OCI-LY3 (cell line): ENCODE measurements at regions not wholly inside any gene's neighbourhood (a gene's known extent, or its start where the extent isn't known, plus 50 kb on each side); places are given as distances from the start of the nearest gene placed in this dataset.
"Not testable (repeated sequence)": the region's sequence is repeated elsewhere in the genome, so short reads cannot be mapped to it uniquely, and the experiment has no call there.

Source experiments
- H2AFZ ChIP-seq: fragments of 200-600, 300-600 bp; shearing (Covaris generic); 2 replicates; pipeline ENCODE4 v1.6.0; 2014; ENCODE audit warnings: antibody characterized with exemption, low read depth, low read length
- H3K27ac ChIP-seq: fragments of 200-600, 300-600 bp; sonication (generic); 2 replicates; pipeline ENCODE4 v1.5.1; 2014; ENCODE audit warnings: mild to moderate bottlenecking, low read length, moderate library complexity, mixed read lengths
- H3K27me3 ChIP-seq: fragments of 200-600, 300-600 bp; sonication (generic); 2 replicates; pipeline ENCODE4 v1.6.1; 2014; ENCODE audit warnings: low read depth, low read length, mixed read lengths
- H3K36me3 ChIP-seq: fragments of 200-600, 300-600 bp; sonication (generic); replicated peaks from 2 replicates; pipeline ENCODE3; 2014; ENCODE audit warnings: low read depth, low read length, mixed read lengths
- H3K4me1 ChIP-seq: fragments of 300-600, 200-600 bp; sonication (generic); 2 replicates; pipeline ENCODE4 v1.6.1; 2014; ENCODE audit warnings: low read length, mixed read lengths
- H3K4me2 ChIP-seq: fragments of 200-600, 300-600 bp; sonication (generic); 2 replicates; pipeline ENCODE4 v1.6.1; 2014; ENCODE audit warnings: low read length, mixed read lengths
- H3K4me3 ChIP-seq: fragments of 300-600, 200-600 bp; sonication (generic); 2 replicates; pipeline ENCODE4 v1.5.1; 2014; ENCODE audit warnings: antibody characterized with exemption, mild to moderate bottlenecking, low read length, moderate library complexity
- H3K79me2 ChIP-seq: fragments of 300-600, 200-600 bp; shearing (Covaris generic); 2 replicates; pipeline ENCODE4 v1.6.1; 2014; ENCODE audit warnings: mild to moderate bottlenecking, low read length, mixed read lengths
- H3K9ac ChIP-seq: fragments of 300-600, 200-600 bp; shearing (Covaris generic); 2 replicates; pipeline ENCODE4 v1.6.0; 2014; ENCODE audit warnings: mild to moderate bottlenecking, low read length, moderate library complexity
- H3K9me3 ChIP-seq: fragments of 200-600, 300-600 bp; shearing (Covaris generic); 2 replicates; pipeline ENCODE4 v1.6.1; 2014; ENCODE audit warnings: low read length, mixed read lengths; ENCODE audit not compliant: insufficient read depth
- H4K20me1 ChIP-seq: fragments of 200-600, 300-600 bp; sonication (generic); 2 replicates; pipeline ENCODE4 v1.6.1; 2016; ENCODE audit warnings: low read length, mixed read lengths; ENCODE audit not compliant: insufficient read depth
- EZH2phosphoT487 ChIP-seq: fragments of 200-600 bp; shearing (Covaris generic); IDR thresholded peaks from 2 replicates; pipeline ENCODE4 v1.6.1; 2018; ENCODE audit warnings: antibody characterized with exemption, mixed run types, low read depth
- TF ChIP-seq, protein P1 (sequence below): fragments of 200-600, 300-600 bp; sonication (generic); IDR thresholded peaks from 2 replicates; pipeline ENCODE4 v1.5.1; 2014; ENCODE audit warnings: antibody characterized with exemption, low read length, low read depth

DNA sequence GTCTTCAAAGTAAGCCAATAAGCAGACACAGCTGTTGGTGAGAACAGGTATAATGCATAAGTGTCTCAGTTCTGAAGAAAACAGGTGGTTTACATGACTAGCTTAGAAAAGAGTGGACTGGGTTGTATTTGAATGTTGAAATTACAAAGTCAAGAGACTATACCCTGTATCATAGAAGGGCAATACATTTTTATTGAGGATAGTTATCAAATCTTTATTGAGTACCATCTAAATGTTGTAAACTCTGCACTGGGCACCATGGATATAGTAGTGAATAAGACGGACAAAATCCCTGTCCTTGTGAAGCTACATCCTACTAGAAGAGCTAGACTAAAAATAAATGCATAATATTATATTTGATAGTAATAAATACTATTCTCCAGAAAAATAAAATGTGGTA, 88.5 kb upstream of the CDC42EP3 start:
- not testable (repeated sequence) for H2AFZ ChIP-seq, H3K27ac ChIP-seq, H3K9me3 ChIP-seq, H3K4me2 ChIP-seq, H3K9ac ChIP-seq, H4K20me1 ChIP-seq, H3K79me2 ChIP-seq, H3K27me3 ChIP-seq, H3K36me3 ChIP-seq, H3K4me3 ChIP-seq, H3K4me1 ChIP-seq

DNA sequence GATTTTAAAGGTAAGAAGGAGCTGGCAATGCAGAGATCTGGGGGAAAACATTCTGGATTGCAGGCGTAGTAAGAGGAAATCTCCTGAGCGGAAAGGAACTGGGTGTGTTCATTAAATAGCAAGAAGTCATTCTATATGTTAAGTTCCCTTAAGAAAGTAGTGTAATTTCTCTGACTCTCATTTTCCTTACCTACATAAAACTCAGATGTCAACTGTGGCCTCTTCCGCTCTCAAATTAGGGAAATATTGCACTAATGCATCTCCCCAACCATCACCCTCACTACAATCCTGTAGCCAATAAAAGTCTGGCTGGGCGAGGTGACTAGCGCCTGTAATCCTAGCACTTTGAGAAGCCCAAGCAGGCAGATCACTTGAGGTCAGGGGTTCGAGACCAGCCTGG, 89.0 kb upstream of the CDC42EP3 start:
- Histone ChIP-seq H3K4me2 (no peak overlapping the region), H2AFZ (no peak overlapping the region), H3K9me3 (no peaks in the 10 kb centered on the region)

DNA sequence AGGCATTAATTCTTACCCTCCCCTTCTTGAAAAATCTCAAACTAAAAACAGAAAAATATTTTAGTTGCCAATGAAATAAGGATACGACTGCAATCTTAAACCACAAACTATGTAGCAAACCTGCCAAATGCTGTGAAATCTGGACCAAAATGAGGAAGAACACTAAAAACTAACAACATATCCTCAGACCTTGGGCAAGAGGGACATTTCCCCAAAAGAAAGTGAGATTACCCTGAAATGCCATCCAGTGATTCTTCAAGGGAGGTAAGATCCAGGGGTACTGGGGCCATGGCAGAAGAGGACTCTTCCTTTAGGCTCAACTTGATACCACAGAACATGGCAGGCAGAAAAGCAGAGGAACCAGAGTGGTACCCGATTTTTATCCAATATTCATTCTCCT, 90.8 kb upstream of the CDC42EP3 start:
- not testable (repeated sequence) for H3K4me1 ChIP-seq, H3K9ac ChIP-seq, H3K36me3 ChIP-seq, H4K20me1 ChIP-seq, H3K4me3 ChIP-seq, H3K79me2 ChIP-seq, H2AFZ ChIP-seq, H3K27me3 ChIP-seq, H3K27ac ChIP-seq, H3K9me3 ChIP-seq
- peak overlapping the region; percentile 1; the same call in 1 of the 2 replicates for H3K4me2 ChIP-seq

More for the DNA sequence above, 89.0 kb upstream of the CDC42EP3 start:
- H3K79me2 ChIP-seq: no peaks in the 10 kb centered on the region
- no peaks in the 10 kb centered on the region for H3K27me3 ChIP-seq
- no peak overlapping the region for H3K27ac ChIP-seq
- no peaks in the 10 kb centered on the region for H4K20me1 ChIP-seq
- no peak overlapping the region for H3K9ac ChIP-seq
- TF ChIP-seq, protein P1, sequence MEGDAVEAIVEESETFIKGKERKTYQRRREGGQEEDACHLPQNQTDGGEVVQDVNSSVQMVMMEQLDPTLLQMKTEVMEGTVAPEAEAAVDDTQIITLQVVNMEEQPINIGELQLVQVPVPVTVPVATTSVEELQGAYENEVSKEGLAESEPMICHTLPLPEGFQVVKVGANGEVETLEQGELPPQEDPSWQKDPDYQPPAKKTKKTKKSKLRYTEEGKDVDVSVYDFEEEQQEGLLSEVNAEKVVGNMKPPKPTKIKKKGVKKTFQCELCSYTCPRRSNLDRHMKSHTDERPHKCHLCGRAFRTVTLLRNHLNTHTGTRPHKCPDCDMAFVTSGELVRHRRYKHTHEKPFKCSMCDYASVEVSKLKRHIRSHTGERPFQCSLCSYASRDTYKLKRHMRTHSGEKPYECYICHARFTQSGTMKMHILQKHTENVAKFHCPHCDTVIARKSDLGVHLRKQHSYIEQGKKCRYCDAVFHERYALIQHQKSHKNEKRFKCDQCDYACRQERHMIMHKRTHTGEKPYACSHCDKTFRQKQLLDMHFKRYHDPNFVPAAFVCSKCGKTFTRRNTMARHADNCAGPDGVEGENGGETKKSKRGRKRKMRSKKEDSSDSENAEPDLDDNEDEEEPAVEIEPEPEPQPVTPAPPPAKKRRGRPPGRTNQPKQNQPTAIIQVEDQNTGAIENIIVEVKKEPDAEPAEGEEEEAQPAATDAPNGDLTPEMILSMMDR: no peak
- TF ChIP-seq EZH2phosphoT487: no peak
- H3K4me3 ChIP-seq: no peak overlapping the region
- H3K4me1 ChIP-seq: peaks cover 9% of the 10 kb centered on the region
- no peaks in the 10 kb centered on the region for H3K36me3 ChIP-seq

DNA sequence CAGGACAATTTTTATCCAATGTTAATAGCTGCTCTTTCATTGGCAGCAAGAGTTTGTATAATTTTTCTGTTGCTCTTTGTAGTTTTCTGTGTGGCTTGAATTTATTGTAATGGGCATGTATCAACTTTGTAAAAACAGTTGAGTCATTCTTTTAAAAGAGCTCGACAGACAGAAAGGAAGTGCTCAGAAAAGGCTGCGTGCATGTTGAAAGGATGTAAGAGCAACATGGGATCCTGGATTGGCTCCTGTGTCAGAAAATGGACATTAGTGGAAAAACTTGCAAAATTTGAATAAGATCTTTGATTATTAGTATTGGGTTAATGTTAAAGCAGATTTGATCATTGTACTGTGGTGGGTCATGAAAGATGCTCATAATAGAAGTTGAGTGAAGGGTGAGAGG, 93.3 kb upstream of the CDC42EP3 start:
- Histone ChIP-seq H3K4me2 (no peak overlapping the region), H3K27me3 (no peaks in the 10 kb centered on the region), H3K9me3 (no peaks in the 10 kb centered on the region), H2AFZ (no peak overlapping the region), H3K4me3 (no peak overlapping the region), H3K36me3 (no peaks in the 10 kb centered on the region), H4K20me1 (no peaks in the 10 kb centered on the region), H3K4me1 (peaks cover 9% of the 10 kb centered on the region), H3K27ac (no peak overlapping the region), H3K9ac (no peak overlapping the region), H3K79me2 (no peaks in the 10 kb centered on the region)
- TF ChIP-seq, protein P1: no peak
- no peak for TF ChIP-seq EZH2phosphoT487

DNA sequence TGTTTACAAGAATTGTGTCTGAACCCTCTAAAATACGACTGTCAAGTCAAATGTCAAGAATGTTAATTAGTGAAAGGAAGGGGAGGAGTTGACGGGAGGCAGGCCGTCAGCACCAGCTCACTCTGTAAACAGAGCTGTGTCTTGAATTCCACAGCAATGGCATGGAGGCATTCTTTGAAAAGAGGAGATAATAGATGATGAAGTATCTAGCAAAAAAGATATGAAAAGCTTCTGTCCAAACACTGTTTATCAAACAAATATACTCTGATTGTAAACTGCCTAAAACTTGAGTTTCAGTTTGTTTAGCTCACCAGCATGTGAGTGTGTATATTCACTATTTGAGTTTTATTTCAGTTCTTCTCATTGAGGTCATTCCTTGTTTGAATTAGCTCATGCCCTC, 94.7 kb upstream of the CDC42EP3 start:
- TF ChIP-seq, protein P1: no peak
- no peak for TF ChIP-seq EZH2phosphoT487
- H2AFZ ChIP-seq: no peak overlapping the region
- no peaks in the 10 kb centered on the region for H3K9me3 ChIP-seq
- H4K20me1 ChIP-seq: no peaks in the 10 kb centered on the region
- no peaks in the 10 kb centered on the region for H3K36me3 ChIP-seq
- H3K4me2 ChIP-seq: no peak overlapping the region
- no peak overlapping the region for H3K4me3 ChIP-seq
- no peak overlapping the region for H3K27ac ChIP-seq
- H3K79me2 ChIP-seq: no peaks in the 10 kb centered on the region
- H3K4me1 ChIP-seq: peaks cover 9% of the 10 kb centered on the region
- no peaks in the 10 kb centered on the region for H3K27me3 ChIP-seq
- H3K9ac ChIP-seq: no peak overlapping the region
